Breast epithelium (tissue), 3 donors: ENCODE measurements at regions not wholly inside any gene's neighbourhood (a gene's known extent, or its start where the extent isn't known, plus 50 kb on each side); places are given as distances from the start of the nearest gene placed in this dataset.

Experiments
- POLR2A ChIP-seq: fragments of 450-650 bp; IDR thresholded peaks from one replicate; pipeline ENCODE4 v1.6.1; 2016; ENCODE audit warnings: antibody characterized with exemption, mild to moderate bottlenecking, moderate library complexity
- POLR2AphosphoS5 ChIP-seq, 3 donors: sonication (generic); formaldehyde crosslinking; IDR thresholded peaks; one replicate each; pipeline ENCODE4 v1.6.1; 2017; ENCODE audit warnings: antibody characterized with exemption in 3 of 3
- TF ChIP-seq, protein P1 (sequence below), 3 donors: fragments of 450-650 bp; IDR thresholded peaks; one replicate each; pipeline ENCODE4 v1.5.1; 2016 to 2017; ENCODE audit warnings: antibody characterized with exemption in 3 of 3, mild to moderate bottlenecking in 3 of 3, moderate library complexity in 3 of 3

DNA sequence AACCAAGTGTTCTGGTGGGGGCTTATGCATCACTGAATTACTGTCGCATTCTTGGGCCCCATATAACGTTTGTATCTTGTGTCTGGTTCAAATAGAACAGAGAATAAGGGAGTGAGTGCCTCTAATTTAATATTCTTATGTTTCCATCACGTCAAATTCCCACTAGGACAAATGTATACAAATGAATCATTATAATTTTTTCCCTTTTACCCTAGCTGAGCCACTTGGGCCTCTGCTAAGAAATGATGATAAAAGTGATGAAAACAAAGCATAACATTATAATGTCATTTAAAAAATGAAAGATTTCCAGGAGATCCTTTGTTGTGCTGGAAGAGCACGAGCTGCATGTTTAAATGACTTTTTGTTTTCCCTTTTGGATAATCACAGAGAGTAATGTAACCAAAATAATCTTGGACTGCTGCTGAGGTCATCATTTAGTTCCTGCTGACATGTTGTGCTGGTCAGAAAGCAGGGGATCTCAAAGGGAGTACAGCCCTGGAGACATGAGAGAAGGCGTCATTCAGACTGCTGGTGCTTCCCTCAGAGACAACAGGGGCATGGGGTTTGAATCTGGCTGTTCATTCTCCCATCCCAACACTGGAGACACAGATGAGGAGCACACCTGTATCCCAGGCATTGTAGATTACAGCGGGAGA is 105.1 kb upstream of the SCOC start:
- TF ChIP-seq, protein P1, sequence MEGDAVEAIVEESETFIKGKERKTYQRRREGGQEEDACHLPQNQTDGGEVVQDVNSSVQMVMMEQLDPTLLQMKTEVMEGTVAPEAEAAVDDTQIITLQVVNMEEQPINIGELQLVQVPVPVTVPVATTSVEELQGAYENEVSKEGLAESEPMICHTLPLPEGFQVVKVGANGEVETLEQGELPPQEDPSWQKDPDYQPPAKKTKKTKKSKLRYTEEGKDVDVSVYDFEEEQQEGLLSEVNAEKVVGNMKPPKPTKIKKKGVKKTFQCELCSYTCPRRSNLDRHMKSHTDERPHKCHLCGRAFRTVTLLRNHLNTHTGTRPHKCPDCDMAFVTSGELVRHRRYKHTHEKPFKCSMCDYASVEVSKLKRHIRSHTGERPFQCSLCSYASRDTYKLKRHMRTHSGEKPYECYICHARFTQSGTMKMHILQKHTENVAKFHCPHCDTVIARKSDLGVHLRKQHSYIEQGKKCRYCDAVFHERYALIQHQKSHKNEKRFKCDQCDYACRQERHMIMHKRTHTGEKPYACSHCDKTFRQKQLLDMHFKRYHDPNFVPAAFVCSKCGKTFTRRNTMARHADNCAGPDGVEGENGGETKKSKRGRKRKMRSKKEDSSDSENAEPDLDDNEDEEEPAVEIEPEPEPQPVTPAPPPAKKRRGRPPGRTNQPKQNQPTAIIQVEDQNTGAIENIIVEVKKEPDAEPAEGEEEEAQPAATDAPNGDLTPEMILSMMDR (IDR thresholded peaks at IDR 0.05) = no peak
- no peak for TF ChIP-seq POLR2A
- no peak for TF ChIP-seq POLR2AphosphoS5 (IDR thresholded peaks at IDR 0.05)
